NCI-H226 (cell line): ENCODE measurements at regions not wholly inside any gene's neighbourhood (a gene's known extent, or its start where the extent isn't known, plus 50 kb on each side); places are given as distances from the start of the nearest gene placed in this dataset.

ENCODE experiments used
- DNase-seq: peaks from one replicate; pipeline ENCODE4 v3.0.0-alpha.2; 2015

- DNase-seq = no peak
Measured at GRCh38 chr2:41610501-41611190, 437.2 kb upstream of the PKDCC start.

DNA sequence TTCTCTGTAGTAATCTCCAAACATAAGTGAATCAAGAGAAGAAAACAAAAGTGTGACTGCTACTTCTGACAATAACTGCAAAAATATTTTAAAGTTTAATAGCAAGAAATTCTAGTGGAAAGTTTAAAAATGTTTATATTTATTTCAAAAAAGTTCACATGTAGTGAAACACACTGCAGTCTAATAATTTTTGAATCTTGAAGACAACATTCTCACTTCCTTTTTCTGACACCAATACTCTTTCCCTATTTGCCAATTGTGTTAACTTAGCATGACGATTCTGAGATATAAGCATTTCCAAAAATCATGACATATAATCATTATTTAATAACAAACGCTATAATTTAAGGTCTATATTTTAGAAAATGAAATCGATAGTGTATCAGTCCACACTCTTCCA, 429.1 kb upstream of the PKDCC start:
- DNase-seq = no peak

GRCh38 chr2:41621095-41621494, 426.7 kb upstream of the PKDCC start:
- DNase-seq = no peak

DNA sequence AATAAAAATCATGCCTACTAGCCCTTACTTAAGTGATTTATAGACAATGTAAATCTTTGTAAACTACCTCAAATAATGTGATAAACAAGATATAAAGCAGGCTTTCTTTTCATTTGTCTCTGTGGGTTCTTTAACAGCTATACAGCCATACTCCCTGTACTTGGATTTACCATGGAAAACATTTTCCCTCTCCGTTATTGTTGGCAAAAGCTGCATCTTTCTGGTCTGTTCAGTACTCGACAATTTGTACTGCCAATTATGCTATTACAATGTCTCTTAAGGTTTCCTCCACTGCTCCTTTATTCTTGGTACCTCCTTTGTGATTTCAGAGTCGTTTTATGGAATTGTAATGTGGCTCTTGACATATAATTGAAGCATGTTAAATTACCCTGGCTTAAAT, 426.3 kb upstream of the PKDCC start:
- DNase-seq = no peak

DNA sequence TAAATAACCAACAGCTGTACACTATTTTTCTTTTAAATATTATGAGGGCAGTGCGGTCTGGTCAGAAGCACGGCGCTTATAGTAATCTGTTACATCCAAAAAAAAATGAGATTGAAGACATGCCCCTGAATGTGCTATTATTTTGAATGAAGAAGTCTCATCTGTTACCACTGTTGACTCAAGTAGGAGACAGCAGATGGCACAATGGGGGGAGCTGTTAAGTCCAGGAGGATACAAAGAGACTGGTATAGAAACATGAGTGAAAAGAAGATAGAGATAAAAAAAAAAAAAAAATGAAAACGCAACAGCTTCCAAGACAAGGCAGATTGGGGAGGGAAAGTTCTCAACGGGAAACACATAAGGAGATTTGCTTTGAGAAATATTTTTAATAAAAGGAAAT, 425.5 kb upstream of the PKDCC start:
- no peak for DNase-seq

- DNase-seq = peak; percentile 4
Measured at GRCh38 chr2:41626936-41627335, 420.9 kb upstream of the PKDCC start.

DNA sequence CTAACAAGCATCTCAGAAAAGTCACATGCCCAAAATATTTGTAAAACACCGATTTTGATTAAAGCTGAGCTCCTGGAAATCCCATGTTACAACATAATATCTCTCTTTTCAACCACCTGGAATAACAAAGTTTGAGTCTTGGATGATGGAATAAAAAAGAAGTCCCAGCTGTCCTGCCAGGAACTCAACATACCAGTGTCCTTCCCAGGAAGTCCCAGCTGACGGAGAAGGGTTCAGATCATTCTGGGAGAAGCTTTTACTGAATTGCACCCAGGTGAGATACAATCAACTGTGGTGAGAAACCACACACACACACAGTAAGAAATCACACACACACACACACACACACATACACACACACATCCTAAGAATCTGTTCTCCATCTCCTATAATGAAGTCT, 413.1 kb upstream of the PKDCC start:
- no peak for DNase-seq

GRCh38 chr2:41644936-41645335, 402.9 kb upstream of the PKDCC start:
- no peak for DNase-seq

DNA sequence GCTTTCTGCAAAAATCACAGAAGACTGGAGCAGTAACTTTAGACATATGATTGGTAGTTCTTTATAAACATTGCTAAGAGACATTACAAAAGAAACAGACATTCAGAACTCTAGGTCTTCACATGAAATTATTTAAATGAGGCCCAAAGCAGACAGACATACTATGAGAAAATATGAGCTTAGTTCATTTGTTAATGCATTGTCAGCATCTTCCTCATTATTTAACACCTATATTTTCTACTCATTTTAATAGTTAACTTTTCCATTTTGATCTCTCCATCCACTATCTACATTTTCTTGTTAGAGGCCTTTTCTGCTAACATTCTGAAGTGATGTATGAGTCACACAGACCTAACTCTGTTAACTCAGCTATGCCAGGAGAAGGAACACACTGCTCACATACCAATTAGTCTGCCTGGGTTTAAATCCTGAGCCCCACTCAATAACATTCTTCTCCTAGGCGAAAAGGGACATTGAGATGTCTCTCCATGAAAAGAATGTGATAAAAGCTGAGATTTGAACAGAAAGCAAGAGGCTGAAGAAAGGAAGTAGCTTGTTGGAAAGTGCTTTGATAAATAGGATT, 400.3 kb upstream of the PKDCC start:
- DNase-seq = no peak

GRCh38 chr2:41657226-41657625, 390.6 kb upstream of the PKDCC start:
- peak; percentile 9 for DNase-seq

DNA sequence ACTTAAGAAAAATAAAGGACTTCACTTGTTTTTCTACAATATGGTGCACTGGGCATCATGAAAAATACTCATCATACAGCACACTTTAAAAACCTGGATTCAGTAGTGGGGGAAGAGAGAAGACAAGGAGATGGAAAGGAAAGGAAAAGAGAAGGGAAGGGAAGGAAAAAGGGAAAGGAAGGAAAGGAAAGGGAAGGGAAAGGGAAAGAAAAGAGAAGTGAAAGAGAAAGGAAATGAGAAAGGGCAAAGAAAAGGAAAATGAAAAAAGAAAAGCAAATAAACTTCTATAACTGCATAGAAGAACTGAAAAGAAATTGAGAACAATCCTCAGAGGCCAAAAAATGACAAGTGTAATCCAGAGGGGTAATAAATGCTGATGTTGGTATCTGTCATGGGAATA, 388.1 kb upstream of the PKDCC start:
- no peak for DNase-seq

- DNase-seq = no peak
Measured at GRCh38 chr2:41662461-41662860, 385.4 kb upstream of the PKDCC start.

DNA sequence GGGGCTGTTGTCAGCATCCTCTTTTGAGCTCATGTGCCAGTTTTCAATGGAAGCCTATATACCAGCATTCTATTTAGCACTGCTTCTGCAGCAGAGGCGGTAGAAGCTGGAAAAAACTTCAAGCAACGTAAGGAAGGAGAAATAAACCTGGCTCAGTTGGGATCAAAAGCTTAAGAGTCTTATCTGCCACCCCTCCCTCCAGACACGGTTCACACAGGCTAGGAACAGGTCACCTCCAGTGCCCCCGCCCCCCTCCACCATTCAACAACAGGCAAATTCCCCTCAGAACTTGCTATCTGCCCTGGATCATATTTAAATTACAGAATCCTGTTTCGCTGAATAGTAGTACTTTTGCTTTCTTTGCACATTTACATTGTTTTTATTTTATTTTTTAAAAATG, 384.8 kb upstream of the PKDCC start:
- no peak for DNase-seq

- DNase-seq = no peak
Measured at GRCh38 chr2:41668529-41668928, 379.3 kb upstream of the PKDCC start.

DNA sequence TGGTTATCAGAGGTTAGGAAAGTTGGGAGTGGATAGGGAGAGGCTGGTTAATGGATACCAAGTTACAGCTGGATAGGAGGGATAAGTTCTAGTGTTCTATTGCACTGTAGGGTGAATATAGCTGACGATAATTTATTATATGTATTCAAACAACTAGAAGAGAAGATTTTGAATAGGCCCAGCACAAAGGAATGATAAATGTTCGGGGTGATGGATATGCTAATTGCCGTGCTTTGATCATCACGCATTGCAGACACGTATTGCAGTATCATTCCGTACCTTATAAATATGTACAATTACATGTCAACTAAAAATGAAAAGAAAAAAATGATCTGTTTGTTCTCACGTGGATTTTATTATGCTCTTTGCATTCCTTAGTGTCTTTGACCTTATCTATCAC, 369.2 kb upstream of the PKDCC start:
- DNase-seq = no peak

DNA sequence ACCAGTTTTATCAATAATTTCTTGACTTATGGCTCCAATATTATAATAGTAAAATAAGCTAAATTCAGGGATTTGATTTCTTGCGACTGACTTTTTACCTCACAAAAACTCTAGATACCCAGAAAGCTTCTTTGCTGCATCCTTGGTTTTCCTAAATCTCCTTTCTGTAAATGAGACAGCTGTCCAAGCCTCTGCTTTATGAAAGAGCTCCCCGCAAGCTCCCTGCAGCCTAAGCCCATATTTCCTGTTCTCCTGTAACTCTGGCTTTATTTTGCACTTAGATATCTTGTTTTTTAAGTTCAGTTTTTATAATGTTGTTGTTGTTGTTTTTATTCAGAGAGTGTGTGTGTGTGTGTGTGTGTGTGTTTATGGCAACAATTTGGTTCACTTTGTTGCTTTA, 361.7 kb upstream of the PKDCC start:
- DNase-seq = no peak

GRCh38 chr2:41691561-41691960, 356.3 kb upstream of the PKDCC start:
- no peak for DNase-seq

DNA sequence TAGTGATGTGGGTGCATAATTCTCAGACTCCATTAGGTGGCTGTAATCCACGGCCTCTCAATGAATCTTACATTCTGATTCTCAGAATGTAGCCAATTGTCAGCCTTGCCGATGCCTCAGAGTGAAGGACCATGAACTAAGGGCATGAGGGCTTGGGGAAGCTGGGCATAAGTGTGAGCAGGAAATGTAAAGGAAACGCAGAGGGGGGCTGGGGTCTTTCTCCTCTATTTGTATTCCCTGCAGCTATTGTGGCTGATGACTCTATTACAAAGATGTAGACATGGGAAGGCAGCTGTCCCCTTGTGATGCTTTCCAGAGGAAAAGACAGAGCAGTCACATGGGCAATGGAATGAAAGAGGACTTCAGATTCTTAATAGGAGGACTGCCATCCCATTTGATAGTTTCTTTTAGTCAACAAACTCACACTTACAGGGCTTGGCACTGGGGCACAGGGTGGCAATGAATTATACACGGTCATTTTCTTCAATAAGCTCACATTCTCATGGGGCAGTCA, 353.2 kb upstream of the PKDCC start:
- DNase-seq = no peak

DNA sequence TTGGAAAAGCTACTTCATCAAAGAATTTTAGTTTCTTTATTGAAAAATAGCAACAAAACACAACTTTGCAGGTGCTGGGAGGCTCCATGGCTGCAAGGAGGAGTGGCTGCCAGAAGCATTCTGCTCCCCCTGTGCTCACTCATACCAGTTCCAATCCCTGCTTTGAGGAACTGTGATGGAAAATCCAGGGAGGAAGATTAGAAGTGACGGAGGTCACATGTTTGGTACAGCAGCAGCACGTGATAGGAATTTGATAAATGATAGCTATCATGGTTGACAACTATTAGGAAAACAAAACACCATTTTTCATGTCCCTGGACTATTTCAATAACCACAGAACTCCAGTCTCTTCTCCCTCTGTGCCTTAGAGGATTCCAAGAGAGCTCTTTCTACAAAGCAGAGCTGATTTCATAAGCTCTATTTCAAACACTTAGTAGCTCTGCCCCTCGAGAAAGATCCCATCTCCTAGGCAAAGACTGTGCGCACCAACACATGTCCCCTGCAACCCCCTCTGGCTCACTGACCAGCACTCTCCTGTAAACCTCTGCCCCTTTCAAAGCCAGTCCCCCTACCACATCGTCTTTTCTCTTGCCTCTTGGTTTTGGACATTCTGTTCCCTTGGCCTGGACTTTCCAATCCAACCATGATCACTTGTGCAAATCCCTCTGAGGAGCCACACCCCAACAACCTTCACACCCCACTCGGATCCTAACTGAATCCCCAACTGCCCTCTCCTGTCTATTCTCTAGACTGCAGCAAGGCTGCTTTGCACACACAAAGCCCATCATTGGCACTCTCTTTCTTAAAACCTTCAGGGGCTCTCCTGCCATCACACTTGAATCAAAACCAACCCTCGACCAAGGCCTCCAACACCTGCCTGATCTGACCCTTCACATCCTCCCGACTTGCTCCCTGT, 352.4 kb upstream of the PKDCC start:
- DNase-seq = no peak

GRCh38 chr2:41697389-41697788, 350.4 kb upstream of the PKDCC start:
- no peak for DNase-seq

DNA sequence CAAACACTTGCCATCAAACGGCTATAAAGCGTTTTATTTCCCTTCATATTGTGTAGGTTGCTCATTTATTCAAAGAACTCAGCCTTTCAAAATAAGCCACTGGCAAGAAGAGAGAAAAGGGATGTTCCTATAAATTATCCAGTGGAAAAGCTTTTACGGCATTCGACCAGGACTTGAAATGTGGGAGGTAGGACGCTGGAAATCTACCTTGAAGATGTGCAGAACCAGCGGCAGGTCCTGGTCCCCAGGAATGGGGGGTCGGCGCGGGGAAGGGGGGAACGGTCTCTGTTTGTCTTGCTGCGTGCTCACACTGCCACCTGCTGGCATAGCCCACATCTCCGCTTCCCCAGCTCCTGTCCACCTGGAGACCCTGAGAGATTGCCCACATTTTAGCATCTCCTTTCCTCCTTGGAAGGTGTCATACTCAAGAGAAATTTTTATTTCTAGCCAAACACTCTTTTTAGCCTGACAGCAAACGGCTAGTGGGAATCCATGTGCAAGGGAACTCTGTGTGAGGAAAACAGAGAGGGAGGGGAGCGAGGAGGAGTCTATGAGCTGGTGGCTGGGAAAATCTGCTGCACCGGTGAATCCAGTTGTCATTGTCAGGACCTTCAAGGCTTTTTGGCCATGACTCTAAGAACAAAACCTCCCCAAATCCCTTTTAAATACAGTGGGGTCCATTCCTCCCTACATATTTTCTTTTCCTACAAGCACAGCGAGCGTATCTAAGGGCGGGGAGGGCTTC, 349.0 kb upstream of the PKDCC start:
- no peak for DNase-seq

- no peak for DNase-seq
Measured at GRCh38 chr2:41701231-41701630, 346.6 kb upstream of the PKDCC start.

- no peak for DNase-seq
Measured at GRCh38 chr2:41703123-41703522, 344.7 kb upstream of the PKDCC start.
